Loucy (cell line): ENCODE measurements at regions not wholly inside any gene's neighbourhood (a gene's known extent, or its start where the extent isn't known, plus 50 kb on each side); places are given as distances from the start of the nearest gene placed in this dataset.

Source experiments
- H2AFZ ChIP-seq: fragments of 200-600 bp; sonication (generic); 2 replicates; pipeline ENCODE4 v1.6.0; 2016; ENCODE audit warnings: antibody characterized with exemption, mild to moderate bottlenecking, low read length, moderate library complexity
- H3F3A ChIP-seq: fragments of 200-600 bp; 2 replicates; pipeline ENCODE4 v1.6.0; 2016; ENCODE audit warnings: antibody characterized with exemption, low read depth, mild to moderate bottlenecking
- H3K27me3 ChIP-seq: fragments of 200-600 bp; sonication (generic); 2 replicates; pipeline ENCODE4 v1.6.1; 2014; ENCODE audit warnings: low read length, mild to moderate bottlenecking; ENCODE audit not compliant: insufficient read depth, poor library complexity, severe bottlenecking
- H3K36me3 ChIP-seq: fragments of 200-600 bp; sonication (generic); 2 replicates; pipeline ENCODE4 v1.6.1; 2016; ENCODE audit warnings: low read length; ENCODE audit not compliant: insufficient read depth
- H3K4me1 ChIP-seq: fragments of 200-600 bp; sonication (generic); 2 replicates; pipeline ENCODE4 v1.5.1; 2014; ENCODE audit warnings: low read length, mild to moderate bottlenecking; ENCODE audit not compliant: insufficient read depth, poor library complexity, severe bottlenecking
- H3K4me2 ChIP-seq: fragments of 200-600 bp; sonication (generic); 2 replicates; pipeline ENCODE4 v1.6.0; 2014; ENCODE audit warnings: antibody characterized with exemption, low read length, low read depth, mild to moderate bottlenecking; ENCODE audit not compliant: poor library complexity, severe bottlenecking
- H3K4me3 ChIP-seq: fragments of 200-600 bp; sonication (generic); 2 replicates; pipeline ENCODE4 v1.5.1; 2014; ENCODE audit warnings: low read length, mild to moderate bottlenecking, mixed read lengths; ENCODE audit not compliant: poor library complexity, severe bottlenecking
- H3K79me2 ChIP-seq: fragments of 200-600 bp; sonication (generic); 2 replicates; pipeline ENCODE4 v1.6.1; 2014; ENCODE audit warnings: low read length; ENCODE audit not compliant: insufficient read depth
- H3K9ac ChIP-seq: fragments of 200-600 bp; sonication (generic); 2 replicates; pipeline ENCODE4 v1.6.0; 2014; ENCODE audit warnings: mild to moderate bottlenecking, low read depth, low read length, moderate library complexity; ENCODE audit not compliant: poor library complexity, severe bottlenecking
- H3K9me2 ChIP-seq: fragments of 200-600 bp; sonication (generic); replicated peaks from 2 replicates; pipeline ENCODE4 v1.6.1; 2016; ENCODE audit warnings: low read depth, low read length, mixed read lengths
- H3K9me3 ChIP-seq: fragments of 200-600 bp; sonication (generic); 2 replicates; pipeline ENCODE4 v1.6.1; 2014; ENCODE audit warnings: mild to moderate bottlenecking, antibody characterized with exemption, low read length, low read depth; ENCODE audit not compliant: insufficient read depth
- H4K20me1 ChIP-seq: fragments of 200-600 bp; sonication (generic); 2 replicates; pipeline ENCODE4 v1.6.0; 2014; ENCODE audit warnings: antibody characterized with exemption, low read length, mild to moderate bottlenecking; ENCODE audit not compliant: insufficient read depth, poor library complexity, severe bottlenecking
- CTCF ChIP-seq: fragments of 200-600 bp; sonication (generic); conservative IDR thresholded peaks from 2 replicates; pipeline ENCODE4 v1.5.1; 2014; ENCODE audit warnings: mild to moderate bottlenecking, antibody characterized with exemption, low read length
- EZH2phosphoT487 ChIP-seq: fragments of 200-600 bp; IDR thresholded peaks from 2 replicates; pipeline ENCODE4 v1.6.1; 2018; ENCODE audit warnings: antibody characterized with exemption, mild to moderate bottlenecking, moderate library complexity, borderline replicate concordance

GRCh38 chr9:84567805-84568204, 101.7 kb upstream of the NTRK2 start:
- TF ChIP-seq CTCF (no peak), EZH2phosphoT487 (no peak)

DNA sequence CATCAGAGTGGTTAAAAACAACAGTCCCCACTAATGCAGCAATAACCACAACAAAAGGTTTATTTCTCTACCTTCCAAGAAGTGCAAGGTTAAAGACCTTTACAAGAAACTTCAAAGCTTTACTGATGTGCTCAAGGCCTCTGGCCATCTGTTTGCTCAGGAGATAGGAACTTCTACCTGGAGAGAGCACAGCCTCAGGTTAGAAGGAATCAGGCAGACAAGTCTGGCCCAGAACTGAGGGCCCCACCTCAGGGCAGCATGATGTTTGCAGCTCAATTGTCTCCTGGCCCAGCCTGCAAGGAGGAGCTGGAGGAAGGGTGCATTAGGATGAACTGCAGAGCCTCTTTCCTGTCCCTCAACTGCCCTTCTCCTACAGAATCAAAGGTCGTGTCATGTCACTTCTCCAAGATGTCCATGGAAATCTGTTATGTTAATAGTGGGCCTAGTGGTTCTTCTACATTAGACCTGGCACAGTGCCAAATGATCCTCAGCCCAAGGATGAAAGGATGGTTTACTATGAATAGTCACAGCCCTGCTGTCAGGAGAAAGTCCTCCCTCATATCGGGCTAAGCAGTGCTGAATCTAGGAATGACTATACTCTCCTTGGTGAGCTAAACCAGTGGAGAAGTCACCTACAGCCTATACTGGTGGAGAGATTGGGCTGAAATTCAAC, 98.9 kb upstream of the NTRK2 start:
- Histone ChIP-seq H3K79me2 (no peaks in the 10 kb centered on the region), H3K4me1 (no peaks in the 10 kb centered on the region), H3K27me3 (no peaks in the 10 kb centered on the region), H3K9me3 (no peaks in the 10 kb centered on the region), H2AFZ (no peak overlapping the region), H3K9ac (no peak overlapping the region), H3K4me3 (no peak overlapping the region), H3K9me2 (no peaks in the 10 kb centered on the region), H3K36me3 (no peaks in the 10 kb centered on the region), H3K4me2 (no peak overlapping the region), H3F3A (no peaks in the 10 kb centered on the region), H4K20me1 (no peaks in the 10 kb centered on the region)
- TF ChIP-seq EZH2phosphoT487: no peak
- TF ChIP-seq CTCF: no peak

More at GRCh38 chr9:84567805-84568204, 101.7 kb upstream of the NTRK2 start:
- H3K4me3 ChIP-seq: no peak overlapping the region
- H4K20me1 ChIP-seq: no peaks in the 10 kb centered on the region
- H3K4me1 ChIP-seq: no peaks in the 10 kb centered on the region
- no peaks in the 10 kb centered on the region for H3K9me2 ChIP-seq
- H3K9ac ChIP-seq: no peak overlapping the region
- no peak overlapping the region for H3K4me2 ChIP-seq
- no peaks in the 10 kb centered on the region for H3F3A ChIP-seq
- H3K36me3 ChIP-seq: no peaks in the 10 kb centered on the region
- H3K9me3 ChIP-seq: no peaks in the 10 kb centered on the region
- H2AFZ ChIP-seq: no peak overlapping the region
- no peaks in the 10 kb centered on the region for H3K79me2 ChIP-seq
- H3K27me3 ChIP-seq: no peaks in the 10 kb centered on the region

DNA sequence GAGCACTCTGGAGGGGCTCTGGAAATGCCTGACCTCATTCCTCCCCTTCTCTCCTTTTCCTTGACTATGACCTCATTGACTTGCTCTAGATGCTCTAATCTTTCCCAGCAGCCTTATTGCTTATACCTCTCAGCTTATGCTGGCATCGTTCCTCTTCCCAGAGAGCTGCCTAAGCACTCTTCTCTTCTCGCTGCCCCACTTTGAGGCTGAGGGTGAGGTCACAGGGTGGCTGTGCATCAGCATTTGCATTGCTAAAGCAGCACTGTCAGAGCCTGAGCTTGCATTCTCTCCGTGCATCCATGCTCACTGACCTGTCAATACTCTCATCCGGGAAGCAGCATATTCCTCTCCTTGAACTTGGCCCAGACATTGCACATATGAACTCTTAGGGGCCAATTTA, 96.4 kb upstream of the NTRK2 start:
- H3F3A ChIP-seq: no peaks in the 10 kb centered on the region
- H2AFZ ChIP-seq: no peak overlapping the region
- H3K36me3 ChIP-seq: no peaks in the 10 kb centered on the region
- TF ChIP-seq EZH2phosphoT487 (no peak), CTCF (no peak)
- H3K9me3 ChIP-seq: no peaks in the 10 kb centered on the region
- no peaks in the 10 kb centered on the region for H3K27me3 ChIP-seq
- H3K4me1 ChIP-seq: no peaks in the 10 kb centered on the region
- no peaks in the 10 kb centered on the region for H4K20me1 ChIP-seq
- H3K9ac ChIP-seq: no peak overlapping the region
- H3K4me2 ChIP-seq: no peak overlapping the region
- H3K79me2 ChIP-seq: no peaks in the 10 kb centered on the region
- no peak overlapping the region for H3K4me3 ChIP-seq
- no peaks in the 10 kb centered on the region for H3K9me2 ChIP-seq
